HG02938 (cell line): ENCODE measurements at regions not wholly inside any gene's neighbourhood (a gene's known extent, or its start where the extent isn't known, plus 50 kb on each side); places are given as distances from the start of the nearest gene placed in this dataset.
"Not testable (repeated sequence)": the region's sequence is repeated elsewhere in the genome, so short reads cannot be mapped to it uniquely, and the experiment has no call there.

ENCODE experiments used
- ATAC-seq: cut with Tn5 transposase; IDR thresholded peaks from one replicate; pipeline ENCODE4 v1.9.1; 2021; ENCODE audit warnings: mild to moderate bottlenecking, moderate library complexity; ENCODE audit not compliant: unreplicated experiment

DNA sequence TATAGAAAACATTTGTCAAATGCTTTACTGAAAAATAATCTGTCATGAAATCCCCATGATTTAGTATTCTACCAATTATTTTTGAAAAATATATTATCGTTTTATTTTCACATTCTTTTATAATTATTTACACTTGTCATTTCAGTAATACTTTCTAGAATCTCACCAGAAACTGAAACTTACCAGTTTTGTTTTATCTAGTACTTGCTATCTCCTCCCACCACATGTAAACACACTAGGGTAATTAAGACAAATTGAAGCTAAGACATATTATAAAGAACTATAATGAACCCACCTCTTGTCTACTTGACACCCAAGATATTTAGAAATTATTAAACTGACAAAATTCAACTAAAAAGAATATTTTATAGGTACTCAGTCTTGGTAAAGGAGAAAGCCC lies 51.5 kb upstream of the GRM3 start:
- no peak for ATAC-seq

- no peak for ATAC-seq
Observed at GRCh38 chr7:86574006-86574405, 69.7 kb upstream of the GRM3 start.

- ATAC-seq: no peak
Observed at GRCh38 chr7:86558680-86559501, 84.8 kb upstream of the GRM3 start.

DNA sequence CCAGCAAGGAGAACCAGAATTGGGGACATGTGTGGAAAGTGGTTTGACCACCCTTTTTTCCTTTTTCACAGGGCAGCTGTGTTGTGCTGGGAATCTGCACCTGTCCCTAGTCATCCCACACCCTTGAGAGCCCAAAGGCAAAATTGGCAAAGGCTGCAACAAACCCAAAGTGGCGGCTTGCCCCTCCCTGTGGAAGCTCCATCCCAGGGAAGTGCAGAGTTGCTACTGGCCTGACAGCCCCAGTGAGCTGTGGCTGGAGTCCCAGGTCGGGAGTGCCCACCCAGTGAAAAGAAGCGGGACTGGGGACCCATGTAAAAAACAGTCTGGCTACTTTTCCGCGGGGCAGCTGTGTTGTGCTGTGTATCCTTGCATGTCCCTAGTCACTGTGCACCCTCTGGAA lies 109.1 kb upstream of the GRM3 start:
- no peak for ATAC-seq

- ATAC-seq: no peak
Observed at GRCh38 chr7:86504229-86504628, 139.5 kb upstream of the GRM3 start.

GRCh38 chr7:86499986-86500385 lies 143.7 kb upstream of the GRM3 start:
- ATAC-seq: no peak

DNA sequence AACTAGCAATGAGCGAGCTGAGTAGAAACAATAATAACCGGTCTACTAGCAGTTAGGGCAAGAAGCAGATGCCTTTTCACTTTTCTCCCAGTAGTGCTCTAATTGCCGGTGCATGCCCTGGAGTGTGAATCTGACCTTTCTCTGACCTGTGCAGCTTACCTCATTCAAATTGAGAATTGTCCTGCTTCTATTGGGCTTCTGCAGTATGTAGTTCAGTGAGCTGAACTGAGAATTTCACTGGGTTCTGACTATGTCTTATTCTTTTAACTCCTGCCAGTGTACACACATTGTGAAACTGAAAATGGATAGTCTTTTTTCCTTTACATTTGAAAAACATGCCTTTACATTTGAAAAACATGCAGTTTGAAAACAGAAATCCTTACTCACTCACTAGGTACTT lies 157.9 kb upstream of the GRM3 start:
- ATAC-seq: no peak

- no peak for ATAC-seq
Observed at GRCh38 chr7:86479144-86479543, 164.6 kb upstream of the GRM3 start.

DNA sequence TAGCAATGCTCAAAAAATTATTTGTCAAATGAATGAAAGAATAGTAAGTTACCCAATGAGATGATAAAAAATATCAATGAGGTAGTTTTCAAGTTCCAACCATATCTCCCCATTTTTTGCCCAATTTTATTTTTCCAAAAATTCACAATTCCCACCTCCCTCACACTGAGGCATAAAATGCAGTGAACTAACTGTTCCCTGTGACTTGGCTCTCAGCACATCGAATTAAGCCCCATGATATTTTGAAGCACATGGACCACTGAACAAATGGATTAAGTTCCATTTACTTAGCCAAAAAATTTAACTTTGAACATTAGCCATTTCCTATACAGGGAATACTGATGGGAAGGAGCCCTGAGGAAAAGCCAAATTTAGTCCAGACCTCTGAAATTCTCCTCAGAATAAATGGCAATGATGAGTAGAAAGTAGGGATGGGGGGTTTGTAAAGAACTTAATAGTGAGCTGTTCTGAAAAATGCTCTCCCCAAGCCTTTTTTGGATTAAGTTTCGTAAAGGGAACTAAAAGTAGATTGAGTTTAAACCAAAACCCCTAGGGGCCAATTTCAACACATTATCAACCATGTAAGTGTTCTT lies 166.3 kb upstream of the GRM3 start:
- ATAC-seq: no peak

- no peak for ATAC-seq
Observed at GRCh38 chr7:86470763-86471162, 172.9 kb upstream of the GRM3 start.

DNA sequence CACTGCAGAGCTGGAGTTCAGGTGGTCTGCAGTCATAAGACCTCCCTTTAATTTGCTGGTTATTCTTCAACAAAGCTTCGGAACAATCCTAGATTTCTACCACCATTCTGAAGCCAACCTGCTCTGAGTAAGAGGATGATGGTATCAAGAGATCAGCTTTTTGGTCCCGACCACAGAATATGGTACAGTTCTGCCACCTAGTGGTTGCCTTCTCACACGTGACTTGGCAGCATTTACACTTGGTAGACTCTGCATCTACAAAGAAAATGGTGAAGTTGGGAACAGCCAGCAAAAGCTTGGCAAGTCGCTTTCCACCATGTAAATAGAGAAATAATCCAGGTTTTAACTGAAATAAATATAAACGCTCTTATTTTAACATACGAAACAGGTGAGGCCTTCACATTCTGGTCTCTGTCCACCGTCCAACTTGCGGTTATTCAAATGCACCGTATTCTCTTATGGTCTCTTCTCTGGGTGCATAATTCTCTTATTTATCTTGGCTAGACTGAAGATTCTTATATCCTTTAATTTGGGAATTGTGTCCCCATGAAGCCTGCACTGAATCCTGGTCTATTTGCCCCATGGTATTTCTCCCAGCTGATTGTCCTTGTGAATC lies 173.9 kb upstream of the GRM3 start:
- peak; percentile 99 for ATAC-seq

- ATAC-seq: no peak
Observed at GRCh38 chr7:86454753-86455152, 189.0 kb upstream of the GRM3 start.

DNA sequence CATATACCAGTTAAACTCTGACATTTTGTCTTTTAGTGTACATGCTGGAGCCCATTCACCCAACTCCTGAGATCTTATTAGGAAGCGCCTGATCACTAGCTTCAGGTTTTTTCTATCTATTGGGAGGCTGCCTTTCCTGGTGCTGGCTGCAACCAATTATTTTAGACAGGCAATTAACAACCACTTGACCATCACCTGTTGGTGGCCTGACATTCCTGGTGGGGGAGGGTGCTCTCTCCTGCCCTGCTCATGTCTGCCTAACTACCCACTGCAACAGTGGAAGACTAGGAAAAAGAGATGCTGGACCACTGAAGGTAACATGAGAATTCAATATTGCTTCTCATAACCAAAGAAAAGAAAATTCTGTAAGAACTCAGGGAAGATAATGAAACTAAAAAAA lies 190.3 kb upstream of the GRM3 start:
- ATAC-seq: no peak

DNA sequence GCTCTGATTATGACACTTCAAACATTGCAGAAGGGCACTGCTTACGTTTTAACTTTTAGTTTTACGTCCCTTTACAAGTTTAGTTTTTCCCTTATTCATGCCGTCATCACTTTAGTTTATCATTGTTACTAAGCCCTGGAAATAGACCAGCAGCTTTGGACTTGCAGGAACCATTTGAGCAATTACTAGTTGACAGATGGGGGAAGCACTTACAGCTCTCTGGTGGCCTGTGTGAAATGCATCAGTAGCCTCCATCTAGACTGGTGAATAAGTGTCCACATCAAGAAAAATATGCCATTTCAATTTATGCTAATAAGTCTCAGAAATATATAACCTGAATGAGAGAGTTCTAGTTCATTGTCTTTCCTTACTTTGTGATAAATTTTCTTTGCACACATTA lies 194.9 kb upstream of the GRM3 start:
- no peak for ATAC-seq

DNA sequence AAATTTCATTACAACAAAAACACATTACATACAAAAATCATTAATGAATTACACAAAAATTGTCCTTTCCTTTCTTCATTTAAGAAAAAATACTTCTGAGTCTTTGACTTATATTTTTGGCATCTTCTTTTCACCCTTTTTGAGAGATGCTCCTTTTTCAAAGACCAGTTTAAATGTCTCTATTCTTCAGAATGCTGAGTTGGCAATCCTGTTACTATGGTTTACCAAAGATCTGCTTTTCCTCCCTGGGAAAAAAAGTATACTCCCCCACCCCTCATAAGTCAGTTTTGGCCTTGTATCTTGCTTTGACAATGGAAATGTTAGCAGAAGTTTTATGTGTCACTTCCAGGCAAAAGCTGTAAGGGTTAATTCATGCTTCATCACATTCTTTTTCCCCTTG lies 198.4 kb upstream of the GRM3 start:
- ATAC-seq: no peak

GRCh38 chr7:86444245-86444644 lies 199.5 kb upstream of the GRM3 start:
- ATAC-seq: no peak

DNA sequence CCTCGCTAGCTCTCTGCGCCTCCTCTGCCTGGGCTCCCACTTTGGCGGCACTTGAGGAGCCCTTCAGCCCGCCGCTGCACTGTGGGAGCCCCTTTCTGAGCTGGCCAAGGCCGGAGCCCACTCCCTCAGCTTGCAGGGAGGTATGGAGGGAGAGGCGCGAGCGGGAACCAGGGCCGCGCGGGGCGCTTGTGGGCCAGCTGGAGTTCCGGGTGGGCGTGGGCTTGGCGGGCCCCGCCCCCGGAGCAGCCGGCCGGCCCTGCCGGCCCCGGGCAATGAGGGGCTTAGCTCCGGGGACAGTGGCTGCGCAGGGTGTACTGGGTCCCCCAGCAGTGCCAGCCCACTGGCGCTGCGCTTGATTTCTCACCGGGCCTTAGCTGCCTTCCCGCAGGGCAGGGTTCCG lies 203.3 kb upstream of the GRM3 start:
- ATAC-seq: not testable (repeated sequence)

DNA sequence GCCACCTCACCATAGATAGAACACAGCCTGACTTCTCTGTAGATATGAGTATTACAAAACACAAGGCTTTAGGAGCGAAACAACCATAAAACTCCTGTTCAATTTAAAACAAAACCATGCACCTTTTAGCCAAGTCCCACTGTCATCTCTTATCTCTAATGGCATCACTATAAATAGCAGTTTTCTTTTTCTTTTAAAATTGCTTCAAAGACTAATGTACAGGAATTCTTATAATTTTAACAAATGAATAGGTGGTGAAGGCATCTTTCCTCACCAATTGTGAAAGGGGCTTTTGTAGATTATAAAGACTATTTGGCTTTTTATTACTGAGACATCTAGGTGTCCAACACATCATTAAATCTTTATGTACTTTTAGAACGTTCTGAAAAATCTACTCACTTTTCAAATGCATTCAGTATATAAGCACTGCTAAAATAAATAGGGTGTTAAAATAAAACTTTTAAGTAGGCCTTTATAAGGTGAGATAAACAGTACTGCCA lies 205.7 kb upstream of the GRM3 start:
- ATAC-seq: no peak

GRCh38 chr7:86431761-86432160 lies 211.9 kb upstream of the GRM3 start:
- ATAC-seq: no peak

GRCh38 chr7:86411814-86412213 lies 231.9 kb upstream of the GRM3 start:
- ATAC-seq: no peak

DNA sequence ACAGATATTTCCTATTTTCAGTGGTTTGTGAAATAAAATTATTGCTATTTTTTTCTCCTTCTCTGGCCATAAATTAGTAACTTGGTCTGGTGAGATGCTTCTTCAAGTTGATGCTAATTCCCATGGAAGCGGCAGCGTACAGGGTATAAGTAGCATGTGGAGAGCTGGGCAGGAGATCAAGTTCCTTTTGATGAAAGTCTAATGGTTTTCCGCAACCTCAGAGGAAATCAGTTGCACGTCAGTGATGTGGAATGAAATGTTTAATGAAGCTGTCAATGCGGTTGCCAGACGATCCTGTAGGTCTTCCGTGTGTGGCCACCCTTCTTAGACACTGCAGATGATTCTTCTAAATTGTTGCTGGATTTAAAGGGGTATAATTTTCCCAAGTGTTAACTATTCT lies 236.4 kb upstream of the GRM3 start:
- ATAC-seq: no peak

DNA sequence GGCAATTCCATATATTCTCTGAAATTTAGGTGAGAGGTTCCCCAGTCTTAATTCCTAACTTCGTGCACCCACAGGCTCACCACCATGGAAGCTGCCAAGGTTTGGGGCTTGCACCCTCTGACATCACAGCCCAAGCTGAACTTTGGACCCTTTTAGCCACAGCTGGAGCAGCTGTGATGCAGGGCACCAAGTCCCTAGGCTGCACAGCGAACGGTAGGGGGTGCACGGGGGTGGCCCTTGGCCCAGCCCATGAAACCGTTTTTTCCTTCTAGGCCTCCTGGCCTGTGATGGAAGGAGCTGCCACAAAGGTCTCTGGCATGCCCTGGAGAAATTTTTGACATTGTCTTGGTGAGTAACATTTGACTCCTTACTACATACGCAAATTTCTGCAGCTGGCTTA lies 251.9 kb upstream of the GRM3 start:
- no peak for ATAC-seq
